GM12878 (cell line): ENCODE measurements at regions not wholly inside any gene's neighbourhood (a gene's known extent, or its start where the extent isn't known, plus 50 kb on each side); places are given as distances from the start of the nearest gene placed in this dataset.

Experiments
- ATAC-seq: fragments of 200-7000 bp; cut with Tn5 transposase; 3 replicates; pipeline ENCODE4 v1.9.1; 2020; ENCODE audit warnings: mild to moderate bottlenecking, moderate library complexity
- BruUV-seq: library from RNA; stranded (reverse); fragments of 400-500 nt; replicated peaks from 2 replicates; lab custom pipeline; 2021; lab: Mats Ljungman, UMichigan
- CTCF ChIA-PET: fragments of 300-600 bp; sonication (Branson Sonifier 250); formaldehyde crosslinking; extraction: SDS; loops from one replicate; lab custom pipeline; 2021; ENCODE audit warnings: inconsistent platforms; lab: Yijun Ruan, JAX
- POLR2A ChIA-PET: fragments of 350-600 bp; formaldehyde crosslinking; extraction: SDS; loops from one replicate; lab custom pipeline; 2021; ENCODE audit warnings: inconsistent platforms; lab: Charles Lee
- RAD21 ChIA-PET: fragments of 300-600 bp; sonication (Branson Sonifier 250); formaldehyde crosslinking; loops from one replicate; lab custom pipeline; 2023; ENCODE audit warnings: antibody characterized with exemption; ENCODE audit not compliant: unreplicated experiment; lab: Charles Lee
- SMC1A ChIA-PET: fragments of 300-600 bp; sonication (Branson Sonifier 250); formaldehyde crosslinking; loops from one replicate; lab custom pipeline; 2023; ENCODE audit not compliant: unreplicated experiment, uncharacterized antibody; lab: Charles Lee
- DNase-seq: peaks from one replicate; pipeline ENCODE4 v3.0.0-alpha.2; 2011; ENCODE audit warnings: low read depth, low spot score
- FAIRE-seq: peaks from 3 replicates; lab custom pipeline; 2011; peaks lifted over from hg19 to GRCh38; lab: Jason Lieb, UNC
- H2AFZ ChIP-seq: 2 replicates; pipeline ENCODE4 v1.6.0; 2011; ENCODE audit warnings: low read depth, low read length, control low read depth; ENCODE audit not compliant: control insufficient read depth
- H3K27ac ChIP-seq: 2 replicates; pipeline ENCODE4 v1.5.1; 2011; ENCODE audit warnings: control low read depth; ENCODE audit not compliant: control insufficient read depth, insufficient read depth
- H3K27me3 ChIP-seq, 2 experiments: replicated peaks in 1 of 2; 2 replicates each; pipeline versions ENCODE4 v1.6.0 to v1.6.1; 2011; ENCODE audit warnings: low read length in 1 of 2; ENCODE audit not compliant: control insufficient read depth in 2 of 2, insufficient read depth in 2 of 2
- H3K36me3 ChIP-seq, 2 experiments: 2 replicates each; pipeline ENCODE4 v1.5.1; 2011; ENCODE audit warnings: low read length in 1 of 2; ENCODE audit not compliant: control insufficient read depth in 2 of 2, insufficient read depth in 2 of 2
- H3K4me1 ChIP-seq: 2 replicates; pipeline ENCODE4 v1.6.1; 2011; ENCODE audit warnings: mild to moderate bottlenecking, low read length, moderate library complexity, mixed read lengths; ENCODE audit not compliant: control insufficient read depth, insufficient read depth
- H3K4me2 ChIP-seq: 2 replicates; pipeline ENCODE4 v1.6.0; 2011; ENCODE audit warnings: control low read depth; ENCODE audit not compliant: control insufficient read depth, insufficient read depth
- H3K4me3 ChIP-seq: fragments of 200-600 bp; sonication (generic); 2 replicates; pipeline ENCODE4 v1.5.1; 2016
- H3K79me2 ChIP-seq: 2 replicates; pipeline ENCODE4 v1.6.0; 2011; ENCODE audit warnings: low read length; ENCODE audit not compliant: control insufficient read depth, insufficient read depth
- H3K9ac ChIP-seq: 2 replicates; pipeline ENCODE4 v1.8.0; 2011; ENCODE audit warnings: low read length, control low read depth, mixed read lengths; ENCODE audit not compliant: control insufficient read depth, insufficient read depth
- H3K9me3 ChIP-seq: replicated peaks from 3 replicates; pipeline ENCODE4 v1.5.1; 2011; ENCODE audit warnings: mild to moderate bottlenecking, low read length; ENCODE audit not compliant: control insufficient read depth, insufficient read depth
- H4K20me1 ChIP-seq: 2 replicates; pipeline ENCODE4 v1.6.0; 2011; ENCODE audit not compliant: control insufficient read depth, insufficient read depth
- CREB1 ChIP-seq: IDR thresholded peaks from 2 replicates; pipeline ENCODE4 v1.6.1; 2012; ENCODE audit warnings: low read depth, mild to moderate bottlenecking, inconsistent platforms
- E2F8 ChIP-seq: fragments of 450-650 bp; IDR thresholded peaks from 2 replicates; pipeline ENCODE4 v1.6.1; 2018; ENCODE audit warnings: mild to moderate bottlenecking, low read depth, moderate library complexity; ENCODE audit not compliant: partially characterized antibody
- HDGF ChIP-seq: fragments of 450-650 bp; IDR thresholded peaks from 2 replicates; pipeline ENCODE4 v1.6.1; 2016; ENCODE audit warnings: antibody characterized with exemption
- MAX ChIP-seq: IDR thresholded peaks from 2 replicates; pipeline ENCODE4 v1.6.1; 2012; ENCODE audit warnings: low read depth, low read length, improper control_type of control experiment
- NFYA ChIP-seq: IDR thresholded peaks from 2 replicates; pipeline ENCODE4 v1.6.1; 2011; ENCODE audit warnings: low read depth, mild to moderate bottlenecking, low read length, improper control_type of control experiment, borderline replicate concordance
- POU2F2 ChIP-seq: IDR thresholded peaks from 3 replicates; pipeline ENCODE4 v1.6.1; 2011; ENCODE audit warnings: low read depth, mild to moderate bottlenecking, low read length, borderline replicate concordance
- RAD21 ChIP-seq: IDR thresholded peaks from 2 replicates; pipeline ENCODE4 v1.6.1; 2011; ENCODE audit warnings: mild to moderate bottlenecking, low read depth, low read length, moderate library complexity; ENCODE audit not compliant: insufficient read depth
- RELA ChIP-seq: fragments of 450-650 bp; IDR thresholded peaks from 2 replicates; pipeline ENCODE4 v1.8.0; 2014; ENCODE audit warnings: borderline replicate concordance; ENCODE audit not compliant: partially characterized antibody
- ZBED1 ChIP-seq: IDR thresholded peaks from 2 replicates; pipeline ENCODE4 v1.6.1; 2016; ENCODE audit warnings: borderline replicate concordance
- WGBS: methylation state at CpG from one replicate; pipeline ENCODE4 v1.1.6; 2016; ENCODE audit warnings: low lambda C conversion rate; ENCODE audit not compliant: insufficient replicate concordance, insufficient coverage; ENCODE audit errors: missing lambda C conversion rate; 5-methylcytosine and 5-hydroxymethylcytosine counted together
- in situ Hi-C: fragments of 300-500 bp; cut with MboI; formaldehyde crosslinking; loops from 9 replicates; pipeline ENCODE4 v1.14.3; 2018; ENCODE audit warnings: mixed read lengths
- intact Hi-C: fragments of 100-400 bp; cut with micrococcal nuclease; formaldehyde crosslinking; loops from one replicate; pipeline ENCODE4 v1.14.2; 2022; ENCODE audit not compliant: unreplicated experiment
- TF ChIP-seq, protein P1 (sequence below): IDR thresholded peaks from 2 replicates; pipeline ENCODE4 v1.6.1; 2011; ENCODE audit warnings: low read depth, low read length, improper control_type of control experiment, borderline replicate concordance
- TF ChIP-seq, protein P2 (sequence below): IDR thresholded peaks from 2 replicates; pipeline ENCODE4 v1.6.1; 2012; ENCODE audit warnings: improper control_type of control experiment, low read depth, low read length; ENCODE audit not compliant: insufficient replicate concordance

DNA sequence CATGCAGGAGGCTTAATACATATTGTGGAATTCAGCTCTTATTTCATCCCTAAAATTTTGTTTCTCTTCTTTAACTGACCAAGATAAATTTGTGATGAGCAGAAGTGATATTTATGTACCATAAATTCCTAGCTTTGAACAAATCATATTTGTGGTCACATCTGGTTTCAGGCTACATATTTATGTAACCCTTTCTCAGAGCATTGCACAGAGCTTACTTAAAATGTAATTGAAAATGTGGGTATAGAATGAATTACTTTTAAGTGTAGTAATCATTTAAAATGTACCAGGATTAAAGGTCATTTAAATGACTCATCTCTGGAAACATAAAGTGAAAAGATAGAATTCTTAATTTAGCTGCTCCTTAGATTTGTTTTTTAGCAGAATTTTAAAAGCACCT lies 129.9 kb upstream of the FRMD6 start (continued):
- TF ChIP-seq E2F8 (no peak), RAD21 (no peak)

- FAIRE-seq, result no peak
- ChIA-PET SMC1A (no interaction called here), CTCF (no interaction called here)
- TF ChIP-seq HDGF (no peak), POU2F2 (no peak), MAX (no peak), E2F8 (no peak), RELA (no peak), CREB1 (no peak), ZBED1 (no peak), NFYA (no peak)
- TF ChIP-seq, protein P1, sequence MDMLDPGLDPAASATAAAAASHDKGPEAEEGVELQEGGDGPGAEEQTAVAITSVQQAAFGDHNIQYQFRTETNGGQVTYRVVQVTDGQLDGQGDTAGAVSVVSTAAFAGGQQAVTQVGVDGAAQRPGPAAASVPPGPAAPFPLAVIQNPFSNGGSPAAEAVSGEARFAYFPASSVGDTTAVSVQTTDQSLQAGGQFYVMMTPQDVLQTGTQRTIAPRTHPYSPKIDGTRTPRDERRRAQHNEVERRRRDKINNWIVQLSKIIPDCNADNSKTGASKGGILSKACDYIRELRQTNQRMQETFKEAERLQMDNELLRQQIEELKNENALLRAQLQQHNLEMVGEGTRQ, result no peak
- TF ChIP-seq, protein P2, sequence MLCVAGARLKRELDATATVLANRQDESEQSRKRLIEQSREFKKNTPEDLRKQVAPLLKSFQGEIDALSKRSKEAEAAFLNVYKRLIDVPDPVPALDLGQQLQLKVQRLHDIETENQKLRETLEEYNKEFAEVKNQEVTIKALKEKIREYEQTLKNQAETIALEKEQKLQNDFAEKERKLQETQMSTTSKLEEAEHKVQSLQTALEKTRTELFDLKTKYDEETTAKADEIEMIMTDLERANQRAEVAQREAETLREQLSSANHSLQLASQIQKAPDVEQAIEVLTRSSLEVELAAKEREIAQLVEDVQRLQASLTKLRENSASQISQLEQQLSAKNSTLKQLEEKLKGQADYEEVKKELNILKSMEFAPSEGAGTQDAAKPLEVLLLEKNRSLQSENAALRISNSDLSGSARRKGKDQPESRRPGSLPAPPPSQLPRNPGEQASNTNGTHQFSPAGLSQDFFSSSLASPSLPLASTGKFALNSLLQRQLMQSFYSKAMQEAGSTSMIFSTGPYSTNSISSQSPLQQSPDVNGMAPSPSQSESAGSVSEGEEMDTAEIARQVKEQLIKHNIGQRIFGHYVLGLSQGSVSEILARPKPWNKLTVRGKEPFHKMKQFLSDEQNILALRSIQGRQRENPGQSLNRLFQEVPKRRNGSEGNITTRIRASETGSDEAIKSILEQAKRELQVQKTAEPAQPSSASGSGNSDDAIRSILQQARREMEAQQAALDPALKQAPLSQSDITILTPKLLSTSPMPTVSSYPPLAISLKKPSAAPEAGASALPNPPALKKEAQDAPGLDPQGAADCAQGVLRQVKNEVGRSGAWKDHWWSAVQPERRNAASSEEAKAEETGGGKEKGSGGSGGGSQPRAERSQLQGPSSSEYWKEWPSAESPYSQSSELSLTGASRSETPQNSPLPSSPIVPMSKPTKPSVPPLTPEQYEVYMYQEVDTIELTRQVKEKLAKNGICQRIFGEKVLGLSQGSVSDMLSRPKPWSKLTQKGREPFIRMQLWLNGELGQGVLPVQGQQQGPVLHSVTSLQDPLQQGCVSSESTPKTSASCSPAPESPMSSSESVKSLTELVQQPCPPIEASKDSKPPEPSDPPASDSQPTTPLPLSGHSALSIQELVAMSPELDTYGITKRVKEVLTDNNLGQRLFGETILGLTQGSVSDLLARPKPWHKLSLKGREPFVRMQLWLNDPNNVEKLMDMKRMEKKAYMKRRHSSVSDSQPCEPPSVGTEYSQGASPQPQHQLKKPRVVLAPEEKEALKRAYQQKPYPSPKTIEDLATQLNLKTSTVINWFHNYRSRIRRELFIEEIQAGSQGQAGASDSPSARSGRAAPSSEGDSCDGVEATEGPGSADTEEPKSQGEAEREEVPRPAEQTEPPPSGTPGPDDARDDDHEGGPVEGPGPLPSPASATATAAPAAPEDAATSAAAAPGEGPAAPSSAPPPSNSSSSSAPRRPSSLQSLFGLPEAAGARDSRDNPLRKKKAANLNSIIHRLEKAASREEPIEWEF, result no peak
These were observed 128.5 kb upstream of the FRMD6 start for GRCh38 chr14:51523243-51523642.

More at GRCh38 chr14:51523243-51523642, 128.5 kb upstream of the FRMD6 start:
- BruUV-seq, result no TSS peak
- no peak; the same call in 2 of the 3 replicates for ATAC-seq
- Histone ChIP-seq H2AFZ (no peak overlapping the region), H3K36me3 (no peaks in the 10 kb centered on the region), H3K4me1 (no peaks in the 10 kb centered on the region), H4K20me1 (no peaks in the 10 kb centered on the region), H3K27ac (no peak overlapping the region), H3K9me3 (no peaks in the 10 kb centered on the region), H3K9ac (no peak overlapping the region), H3K27me3 (no peaks in the 10 kb centered on the region; a peak in 1 of 4 replicates), H3K4me2 (no peak overlapping the region), H3K4me3 (no peak overlapping the region), H3K79me2 (no peaks in the 10 kb centered on the region)
- in situ Hi-C loops, result no loop called here
- no peak for DNase-seq
- RAD21 ChIA-PET, result no interaction called here
- POLR2A ChIA-PET, result no interaction called here
- WGBS, result 23% methylated on average over 4 of the region's 4 CpGs
- intact Hi-C loops, result no loop called here
